ENCODE measurements at regions not wholly inside any gene's neighbourhood (a gene's known extent, or its start where the extent isn't known, plus 50 kb on each side); places are given as distances from the start of the nearest gene placed in this dataset.

GRCh38 chr9:38233343-38233742 lies 159.2 kb upstream of the ALDH1B1 start:
- Mint-ChIP-seq H3K27me3 (no peaks in the 10 kb centered on the region), H3K36me3 (ENCODE audit: low read depth) (no peaks in the 10 kb centered on the region), H3K4me3 (no peak overlapping the region), H3K4me1 (no peaks in the 10 kb centered on the region), H3K9me3 (ENCODE audit: low read depth) (no peaks in the 10 kb centered on the region), H3K27ac (no peak overlapping the region)
- POLR2A ChIA-PET, result no interaction called here
- DNase-seq (no peak), ATAC-seq (no peak)
- CTCF ChIA-PET, result interaction anchor here (0.8 kb wide), 1 partner anchor 39 kb away, joined by 7 read pairs; no protein-coding TSS in a partner anchor
- intact Hi-C loops (cut with DNase I, micrococcal nuclease), result no loop called here

DNA sequence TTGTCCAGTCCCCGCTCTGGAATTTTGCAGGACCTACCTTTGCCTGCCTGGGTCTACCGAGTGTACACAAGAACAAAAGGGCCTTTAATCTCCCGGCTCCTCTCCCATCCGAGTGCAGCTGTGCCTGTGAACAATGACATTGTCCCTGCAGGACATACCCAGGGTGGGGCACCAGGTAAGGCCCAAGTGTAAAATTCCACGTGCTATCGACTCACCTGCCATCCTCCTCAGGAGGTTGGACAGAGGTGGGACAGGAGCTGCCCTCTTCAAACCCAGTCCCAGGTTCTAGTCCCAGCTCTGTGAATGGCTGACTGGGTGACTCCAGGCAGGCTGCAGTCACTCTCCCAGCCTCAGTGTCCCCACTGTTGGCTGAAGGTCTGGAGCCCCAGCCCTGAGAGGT lies 159.6 kb upstream of the ALDH1B1 start:
- no peaks in the 10 kb centered on the region for H3K27me3 Mint-ChIP-seq
- H3K27ac Mint-ChIP-seq, result no peak overlapping the region
- peaks cover 2% of the 10 kb centered on the region for H3K4me1 Mint-ChIP-seq
- H3K4me3 Mint-ChIP-seq, result no peak overlapping the region
- ChIA-PET CTCF (interaction anchor here (0.8 kb wide), 1 partner anchor 38 kb away, joined by 7 read pairs; no protein-coding TSS in a partner anchor), POLR2A (no interaction called here)
- no peaks in the 10 kb centered on the region for H3K9me3 Mint-ChIP-seq (ENCODE audit: low read depth)
- intact Hi-C loops (cut with DNase I, micrococcal nuclease), result no loop called here
- no peak for DNase-seq
- no peak for ATAC-seq
- H3K36me3 Mint-ChIP-seq (ENCODE audit: low read depth), result no peaks in the 10 kb centered on the region

DNA sequence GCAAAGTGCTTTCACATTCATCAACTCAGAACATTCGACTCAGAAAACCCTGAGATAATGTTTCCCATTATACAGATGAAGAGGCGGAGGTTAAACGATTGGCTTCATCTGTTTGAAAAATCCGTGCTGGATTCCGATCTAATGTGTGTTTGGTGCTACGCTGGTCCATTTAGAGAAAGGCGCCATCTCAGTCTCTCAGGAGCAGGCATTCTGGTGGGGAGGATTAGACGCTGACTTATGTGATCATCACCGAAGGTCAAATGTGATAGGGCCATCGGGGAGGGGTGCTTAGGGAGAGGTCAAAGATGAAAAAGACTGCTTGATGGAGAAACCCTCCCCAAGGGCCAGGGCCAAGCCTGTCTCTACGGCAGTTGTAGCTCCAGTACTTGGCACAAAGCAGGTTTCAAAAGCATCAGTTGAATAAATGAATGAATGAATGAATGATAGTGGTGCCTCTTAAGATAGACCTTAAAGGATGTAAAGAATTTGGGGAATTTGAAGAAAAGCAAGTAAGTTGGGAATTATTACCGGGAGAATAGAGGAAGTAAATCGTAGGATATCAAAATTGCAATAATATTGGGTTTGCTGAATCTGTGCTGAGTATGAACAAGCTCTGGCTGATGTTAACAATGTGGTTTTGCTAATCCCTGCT lies 160.6 kb upstream of the SHB start:
- ATAC-seq, result no peak
- no peak for DNase-seq
- Mint-ChIP-seq H3K27ac (no peak overlapping the region), H3K36me3 (ENCODE audit: low read depth) (no peaks in the 10 kb centered on the region), H3K27me3 (peaks cover 4% of the 10 kb centered on the region), H3K4me1 (peaks cover 17% of the 10 kb centered on the region), H3K9me3 (ENCODE audit: low read depth) (no peaks in the 10 kb centered on the region), H3K4me3 (no peak overlapping the region)
- intact Hi-C loops (cut with DNase I, micrococcal nuclease), result no loop called here
- CTCF ChIA-PET, result no interaction called here
- POLR2A ChIA-PET, result no interaction called here

GRCh38 chr9:38229104-38229500 lies 160.1 kb upstream of the SHB start:
- Mint-ChIP-seq H3K4me3 (no peak overlapping the region), H3K4me1 (peaks cover 17% of the 10 kb centered on the region), H3K36me3 (ENCODE audit: low read depth) (no peaks in the 10 kb centered on the region), H3K9me3 (ENCODE audit: low read depth) (no peaks in the 10 kb centered on the region), H3K27ac (no peak overlapping the region), H3K27me3 (peaks cover 4% of the 10 kb centered on the region)
- CTCF ChIA-PET, result interaction anchor here (0.7 kb wide), 1 partner anchor 69 kb away, joined by 4 read pairs; no protein-coding TSS in a partner anchor
- DNase-seq, result no peak
- POLR2A ChIA-PET, result no interaction called here
- no peak for ATAC-seq
- intact Hi-C loops (cut with DNase I, micrococcal nuclease), result no loop called here

GRCh38 chr9:38228331-38229103 lies 159.5 kb upstream of the SHB start:
- ATAC-seq, result no peak
- Mint-ChIP-seq H3K9me3 (ENCODE audit: low read depth) (no peaks in the 10 kb centered on the region), H3K36me3 (ENCODE audit: low read depth) (no peaks in the 10 kb centered on the region), H3K4me1 (peaks cover 17% of the 10 kb centered on the region), H3K4me3 (no peak overlapping the region), H3K27ac (no peak overlapping the region), H3K27me3 (peaks cover 4% of the 10 kb centered on the region)
- intact Hi-C loops (cut with DNase I, micrococcal nuclease), result no loop called here
- ChIA-PET CTCF (interaction anchor here (0.7 kb wide), 1 partner anchor 68 kb away, joined by 4 read pairs; no protein-coding TSS in a partner anchor), POLR2A (interaction anchor here (0.6 kb wide), 1 partner anchor 162 kb away, joined by 3 read pairs; no protein-coding TSS in a partner anchor)
- DNase-seq, result no peak

GRCh38 chr9:38227656-38228055 lies 158.6 kb upstream of the SHB start:
- ChIA-PET CTCF (no interaction called here), POLR2A (no interaction called here)
- Mint-ChIP-seq H3K4me3 (peak overlapping the region; percentile 49), H3K4me1 (peaks cover 17% of the 10 kb centered on the region), H3K27me3 (peaks cover 4% of the 10 kb centered on the region), H3K27ac (no peak overlapping the region), H3K9me3 (ENCODE audit: low read depth) (no peaks in the 10 kb centered on the region), H3K36me3 (ENCODE audit: low read depth) (no peaks in the 10 kb centered on the region)
- DNase-seq (peak; percentile 30), ATAC-seq (peak; percentile 50)
- intact Hi-C loops (cut with DNase I, micrococcal nuclease), result no loop called here

DNA sequence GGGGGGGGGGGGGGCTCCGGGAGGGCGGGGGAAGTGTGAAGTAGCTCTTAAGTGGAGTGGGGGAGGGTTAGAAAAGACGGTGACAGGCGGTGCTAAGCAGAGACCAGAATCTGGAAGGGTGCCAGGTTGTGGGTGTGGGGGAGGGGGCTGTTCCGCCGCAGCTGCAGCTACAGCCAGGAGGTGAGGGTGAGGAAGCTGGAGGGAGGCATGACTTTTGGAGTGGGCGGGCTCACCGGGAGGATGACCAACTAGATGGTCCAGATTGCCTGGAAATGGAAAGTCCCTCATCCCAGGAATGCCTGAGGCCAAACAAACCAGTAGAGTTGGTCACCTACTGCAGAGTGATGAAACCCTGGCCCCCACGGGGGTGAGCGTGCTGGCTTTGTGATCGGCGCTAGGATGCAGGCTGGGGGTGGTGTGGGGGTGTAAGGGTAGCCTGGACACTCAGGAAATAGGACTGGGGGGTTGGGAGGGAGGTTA lies 158.1 kb upstream of the SHB start:
- no peaks in the 10 kb centered on the region for H3K36me3 Mint-ChIP-seq (ENCODE audit: low read depth)
- peak overlapping the region; percentile 42 for H3K27ac Mint-ChIP-seq
- intact Hi-C loops (cut with DNase I, micrococcal nuclease), result no loop called here
- POLR2A ChIA-PET, result no interaction called here
- CTCF ChIA-PET, result interaction anchor here (0.5 kb wide), 1 partner anchor 230 kb away, joined by 3 read pairs; no protein-coding TSS in a partner anchor
- peak overlapping the region; percentile 49 for H3K4me3 Mint-ChIP-seq
- peak; percentile 93 for ATAC-seq
- peak; percentile 84 for DNase-seq
- no peaks in the 10 kb centered on the region for H3K9me3 Mint-ChIP-seq (ENCODE audit: low read depth)
- H3K27me3 Mint-ChIP-seq, result peaks cover 4% of the 10 kb centered on the region
- H3K4me1 Mint-ChIP-seq, result peaks cover 17% of the 10 kb centered on the region

GRCh38 chr9:38226491-38226951 lies 157.5 kb upstream of the SHB start:
- Mint-ChIP-seq H3K4me3 (no peak overlapping the region), H3K27me3 (peaks cover 4% of the 10 kb centered on the region), H3K36me3 (ENCODE audit: low read depth) (no peaks in the 10 kb centered on the region), H3K27ac (peak overlapping the region; percentile 53), H3K9me3 (ENCODE audit: low read depth) (no peaks in the 10 kb centered on the region), H3K4me1 (peaks cover 17% of the 10 kb centered on the region)
- CTCF ChIA-PET, result interaction anchor here (0.7 kb wide), 1 partner anchor 15 kb away, joined by 3 read pairs; no protein-coding TSS in a partner anchor
- ATAC-seq (no peak), DNase-seq (no peak)
- POLR2A ChIA-PET, result no interaction called here
- intact Hi-C loops (cut with DNase I, micrococcal nuclease), result no loop called here

- Mint-ChIP-seq H3K4me3 (no peak overlapping the region), H3K4me1 (peaks cover 17% of the 10 kb centered on the region), H3K9me3 (ENCODE audit: low read depth) (no peaks in the 10 kb centered on the region), H3K27me3 (peaks cover 4% of the 10 kb centered on the region), H3K27ac (no peak overlapping the region), H3K36me3 (ENCODE audit: low read depth) (no peaks in the 10 kb centered on the region)
- ChIA-PET CTCF (no interaction called here), POLR2A (no interaction called here)
- ATAC-seq (no peak), DNase-seq (no peak)
- intact Hi-C loops (cut with DNase I, micrococcal nuclease), result no loop called here
These were observed 155.9 kb upstream of the SHB start for GRCh38 chr9:38224941-38225340.

- DNase-seq (no peak), ATAC-seq (no peak)
- H3K27me3 Mint-ChIP-seq, result peaks cover 7% of the 10 kb centered on the region
- no peaks in the 10 kb centered on the region for H3K36me3 Mint-ChIP-seq (ENCODE audit: low read depth)
- H3K27ac Mint-ChIP-seq, result no peak overlapping the region
- H3K9me3 Mint-ChIP-seq (ENCODE audit: low read depth), result no peaks in the 10 kb centered on the region
- POLR2A ChIA-PET, result no interaction called here
- H3K4me3 Mint-ChIP-seq, result no peak overlapping the region
- CTCF ChIA-PET, result interaction anchor here (0.6 to 1.3 kb wide), 2 partner anchors 9 kb away, joined by 3 read pairs; no protein-coding TSS in a partner anchor
- intact Hi-C loops (cut with DNase I, micrococcal nuclease), result no loop called here
- H3K4me1 Mint-ChIP-seq, result no peaks in the 10 kb centered on the region
These were observed 147.5 kb upstream of the SHB start for GRCh38 chr9:38216572-38216971.

DNA sequence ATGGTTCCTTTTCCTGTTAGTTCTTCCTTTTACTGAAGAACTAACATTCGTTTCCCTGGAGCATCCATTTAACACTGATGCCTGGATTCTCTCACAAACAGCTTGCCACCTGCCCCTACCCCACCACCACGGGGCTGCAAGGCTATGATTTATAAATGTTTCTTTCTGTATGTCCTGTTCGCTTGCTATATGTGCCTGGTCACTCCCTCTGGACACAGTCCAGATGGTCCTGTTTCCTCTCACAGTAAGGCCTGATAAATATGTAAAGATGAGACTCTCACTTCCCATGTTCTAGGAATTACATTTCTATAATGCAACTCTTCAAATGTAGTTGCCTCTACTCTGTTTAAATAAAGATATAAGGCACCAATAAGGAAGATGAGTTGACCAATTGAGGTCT lies 146.4 kb upstream of the SHB start:
- intact Hi-C loops (cut with DNase I, micrococcal nuclease), result no loop called here
- H3K36me3 Mint-ChIP-seq (ENCODE audit: low read depth), result no peaks in the 10 kb centered on the region
- no peaks in the 10 kb centered on the region for H3K4me1 Mint-ChIP-seq
- POLR2A ChIA-PET, result no interaction called here
- DNase-seq (no peak), ATAC-seq (no peak)
- H3K4me3 Mint-ChIP-seq, result no peak overlapping the region
- CTCF ChIA-PET, result no interaction called here
- H3K27ac Mint-ChIP-seq, result no peak overlapping the region
- H3K9me3 Mint-ChIP-seq (ENCODE audit: low read depth), result no peaks in the 10 kb centered on the region
- peaks cover 7% of the 10 kb centered on the region for H3K27me3 Mint-ChIP-seq

DNA sequence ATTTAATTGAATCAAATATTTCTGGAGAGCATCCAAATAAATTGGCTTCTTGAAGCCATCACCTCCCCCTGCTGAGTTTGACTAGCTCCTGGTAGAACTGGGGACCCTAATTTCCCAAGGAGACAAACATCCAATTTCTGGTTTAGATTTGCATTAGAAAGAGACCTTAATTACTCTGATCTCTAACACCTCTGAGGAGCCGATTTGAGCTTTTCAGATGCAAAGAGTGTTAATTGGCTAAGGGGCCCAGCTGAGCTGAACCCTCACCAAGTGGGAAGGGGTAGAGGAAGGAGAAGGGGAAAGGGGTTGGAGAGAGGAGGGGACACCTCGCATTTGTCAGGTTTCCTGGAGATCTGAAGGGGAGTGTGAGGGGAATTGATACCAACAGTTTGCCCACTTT lies 145.4 kb upstream of the SHB start:
- ATAC-seq (no peak), DNase-seq (no peak)
- Mint-ChIP-seq H3K4me1 (no peaks in the 10 kb centered on the region), H3K9me3 (ENCODE audit: low read depth) (no peaks in the 10 kb centered on the region), H3K27me3 (peaks cover 7% of the 10 kb centered on the region), H3K27ac (no peak overlapping the region), H3K36me3 (ENCODE audit: low read depth) (no peaks in the 10 kb centered on the region), H3K4me3 (no peak overlapping the region)
- CTCF ChIA-PET, result interaction anchor here (1.1 to 1.2 kb wide), 2 partner anchors 54 to 179 kb away, joined by 3 to 4 read pairs; no protein-coding TSS in a partner anchor
- intact Hi-C loops (cut with DNase I, micrococcal nuclease), result loop anchor here in 1 of 2 experiments (5.0 kb wide), 1 partner anchor 38 kb away; no protein-coding TSS in a partner anchor
- POLR2A ChIA-PET, result no interaction called here

Measured in activated CD4-positive, alpha-beta T cell treated with anti-CD3 and anti-CD28 coated beads for 36 hours (primary cell).